Fibroblast of peridontal ligament (primary cell): ENCODE measurements at regions not wholly inside any gene's neighbourhood (a gene's known extent, or its start where the extent isn't known, plus 50 kb on each side); places are given as distances from the start of the nearest gene placed in this dataset.
A peak's percentile ranks its signal among the peaks of the same experiment; 100 is the strongest.

Source experiments
- DNase-seq: peaks from one replicate; pipeline ENCODE4 v3.0.0-alpha.2; 2010; ENCODE audit errors: extremely low read depth

DNA sequence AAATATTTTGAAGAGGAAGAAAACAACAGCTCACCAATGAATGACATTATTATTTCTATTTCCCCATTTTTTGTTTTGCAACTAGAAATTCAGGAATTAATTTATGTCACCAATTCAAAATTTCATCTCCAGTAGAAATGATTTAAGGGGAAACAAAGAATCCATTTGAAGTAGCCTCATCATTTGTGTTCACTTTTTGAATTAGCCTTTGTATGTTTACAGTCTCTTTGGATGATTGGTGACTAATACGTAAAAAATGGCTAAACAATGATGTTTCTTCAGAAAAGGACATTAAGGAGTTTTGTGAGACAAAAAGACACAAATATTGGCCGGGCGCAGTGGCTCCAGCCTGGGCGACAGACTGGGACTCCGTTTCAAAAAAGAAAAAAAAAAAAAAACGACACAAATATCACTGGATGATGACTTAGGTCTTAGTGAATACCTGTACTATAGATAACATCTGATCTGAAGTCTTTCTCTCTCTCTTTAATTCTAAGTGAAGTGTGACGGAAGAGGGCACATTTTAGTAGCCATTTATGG lies 313.2 kb downstream of the PIK3C3 start:
- DNase-seq, result no peak

GRCh38 chr18:42268798-42269197 lies 313.8 kb downstream of the PIK3C3 start:
- DNase-seq, result no peak

DNA sequence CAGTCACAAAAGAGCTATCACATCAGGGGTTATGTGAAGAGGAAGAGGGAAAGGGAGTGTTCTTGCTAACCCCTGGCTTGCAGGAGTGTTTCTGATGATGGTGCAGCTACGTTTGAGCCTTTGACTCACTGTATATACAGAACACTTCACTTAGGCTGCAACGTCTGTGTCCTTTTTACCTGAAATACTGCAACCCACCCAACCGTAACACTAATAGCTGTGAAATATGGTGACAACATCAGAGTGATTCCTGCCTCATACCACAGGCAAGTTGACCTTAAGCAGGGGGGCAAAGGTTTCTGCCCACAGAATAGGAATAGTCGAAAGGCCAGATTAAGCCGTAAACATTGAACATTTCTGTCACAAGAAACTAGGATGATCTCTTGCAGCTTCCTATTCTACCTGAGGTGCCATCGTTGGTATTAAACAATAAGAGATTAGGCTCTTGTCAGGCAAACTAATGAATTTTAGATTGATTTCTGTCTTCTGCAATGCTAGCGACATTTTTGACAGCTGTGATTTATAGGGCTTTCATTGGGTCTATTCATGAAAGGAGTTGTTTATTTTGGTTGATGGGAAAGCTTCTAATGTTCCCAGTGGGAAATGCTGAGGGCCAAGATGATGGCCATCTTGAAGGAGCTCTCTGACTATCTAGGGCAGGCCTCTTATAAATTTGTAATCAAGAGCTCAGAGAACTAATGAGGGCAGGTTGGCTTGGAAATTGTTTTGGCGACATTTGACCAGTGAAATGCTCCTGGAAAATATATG lies 316.8 kb downstream of the PIK3C3 start:
- no peak for DNase-seq

- peak; percentile 25 for DNase-seq
These were observed 319.6 kb downstream of the PIK3C3 start for GRCh38 chr18:42274488-42275137.

DNA sequence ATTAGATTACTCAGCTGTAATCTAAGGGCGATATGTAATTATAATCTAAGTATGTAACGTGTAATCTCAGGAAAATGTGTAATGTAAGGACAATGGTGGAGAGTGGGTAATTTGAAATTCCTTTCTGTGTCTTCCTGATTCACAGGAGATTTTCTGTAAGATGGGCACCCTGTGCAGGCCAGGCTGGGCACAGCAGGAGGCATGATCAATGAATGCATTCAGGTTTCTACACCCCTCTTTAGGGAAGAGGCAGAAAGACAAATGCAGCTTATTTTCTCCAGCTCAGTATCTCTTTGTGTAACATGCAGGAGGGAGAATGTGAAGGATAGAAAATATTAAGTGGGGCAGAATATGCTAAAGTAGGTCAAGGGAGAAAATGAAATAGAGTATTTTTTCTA lies 320.1 kb downstream of the PIK3C3 start:
- DNase-seq, result no peak

DNA sequence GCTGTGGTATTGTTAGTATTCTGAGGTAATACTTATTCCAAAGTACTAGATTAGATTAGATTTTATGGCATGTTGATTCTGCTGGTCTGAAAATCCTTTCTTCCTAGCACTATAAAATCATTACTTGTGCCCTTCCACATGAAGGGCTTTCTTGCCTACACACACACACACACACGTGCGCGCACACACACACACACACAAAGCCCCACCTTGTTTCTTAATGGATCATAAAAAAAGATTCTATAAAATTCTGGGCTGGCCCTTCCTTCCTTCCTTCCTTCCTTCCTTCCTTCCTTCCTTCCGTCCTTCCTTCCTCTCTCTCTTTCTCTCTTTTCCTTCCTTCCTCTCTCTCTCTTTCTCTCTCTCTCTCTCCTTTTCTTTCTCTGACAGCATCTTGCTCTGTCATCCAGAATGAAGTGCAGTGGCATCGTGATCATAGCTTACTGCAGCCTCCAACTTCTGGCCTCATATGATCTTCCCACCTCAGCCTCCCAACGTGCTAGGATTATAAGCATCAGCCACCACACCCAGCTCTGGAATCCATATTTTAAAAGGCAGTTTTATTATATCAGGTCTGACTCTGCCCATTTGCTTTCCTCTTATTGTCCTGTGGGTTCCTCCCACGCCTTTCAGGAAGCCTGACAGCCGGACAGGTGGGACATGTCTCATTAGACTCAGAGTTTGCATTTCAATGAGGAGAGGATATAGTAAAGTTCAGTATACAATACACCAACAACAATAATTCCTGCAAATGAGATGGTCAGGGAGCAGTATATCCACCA lies 321.1 kb downstream of the PIK3C3 start:
- no peak for DNase-seq

- DNase-seq, result no peak
These were observed 326.1 kb downstream of the PIK3C3 start for GRCh38 chr18:42281124-42281523.

DNA sequence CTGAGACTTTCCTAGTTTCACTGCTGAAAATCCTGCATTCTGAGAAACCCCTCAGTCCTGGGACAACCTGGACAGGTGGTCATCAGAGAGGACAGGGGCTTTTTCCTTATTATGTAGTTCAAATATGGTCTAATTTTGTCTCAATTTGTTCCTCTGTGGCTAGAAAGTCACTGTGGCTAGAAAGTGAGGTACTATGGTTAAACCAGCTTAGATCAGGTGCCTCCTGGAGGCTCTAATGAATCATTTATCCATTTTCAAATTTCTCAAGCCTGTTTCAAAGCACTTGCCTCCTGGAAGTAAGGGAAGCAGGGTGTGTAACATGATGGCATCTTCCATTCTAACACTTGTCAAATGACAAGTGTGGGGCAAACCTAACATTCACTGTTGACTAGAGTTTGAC lies 326.8 kb downstream of the PIK3C3 start:
- no peak for DNase-seq

GRCh38 chr18:42287047-42287446 lies 332.0 kb downstream of the PIK3C3 start:
- DNase-seq, result no peak

GRCh38 chr18:42288129-42288528 lies 333.1 kb downstream of the PIK3C3 start:
- DNase-seq, result no peak

DNA sequence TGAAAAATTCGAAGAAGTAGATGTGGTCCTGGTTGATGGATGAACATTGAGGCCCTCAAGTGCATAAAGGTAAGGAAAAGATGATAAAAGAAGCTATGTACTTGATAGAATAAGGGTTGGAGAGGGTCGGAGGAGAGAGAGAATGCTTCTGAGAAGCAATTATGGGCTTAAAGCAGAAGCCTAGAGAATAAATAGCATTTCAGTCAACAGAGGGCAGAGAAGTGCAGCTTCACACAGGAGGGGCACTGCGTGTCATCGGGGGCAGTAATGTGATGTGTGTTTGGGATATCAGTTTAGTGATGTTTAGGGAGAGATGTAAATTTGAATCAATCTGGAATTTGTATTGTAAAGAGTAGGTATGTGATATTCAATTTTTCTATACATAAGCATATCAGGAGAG lies 334.5 kb downstream of the PIK3C3 start:
- DNase-seq, result no peak

- no peak for DNase-seq
These were observed 335.6 kb downstream of the PIK3C3 start for GRCh38 chr18:42290318-42291307.

- DNase-seq, result no peak
These were observed 337.6 kb downstream of the PIK3C3 start for GRCh38 chr18:42292654-42293053.

GRCh38 chr18:42296192-42296591 lies 341.2 kb downstream of the PIK3C3 start:
- DNase-seq, result no peak

DNA sequence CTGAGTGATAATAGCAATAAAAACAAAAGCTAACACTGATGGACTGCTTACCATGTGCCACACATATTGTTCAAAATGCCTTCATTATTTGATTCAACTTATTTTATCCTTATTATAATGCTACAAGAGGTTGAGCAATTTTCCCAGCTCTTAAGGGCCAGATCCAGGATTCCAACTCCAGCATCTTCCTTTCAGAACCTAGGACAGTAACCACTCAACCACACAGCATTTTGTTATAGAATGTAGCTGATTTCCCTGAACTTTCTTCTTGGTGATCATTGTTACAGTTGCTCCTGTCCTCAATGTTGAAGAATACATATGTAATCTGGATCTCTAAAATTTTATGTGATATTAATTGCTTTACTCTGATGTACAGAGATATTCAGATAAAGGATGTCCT lies 341.7 kb downstream of the PIK3C3 start:
- DNase-seq, result no peak

GRCh38 chr18:42298759-42299675 lies 344.0 kb downstream of the PIK3C3 start:
- DNase-seq, result peak; percentile 82

DNA sequence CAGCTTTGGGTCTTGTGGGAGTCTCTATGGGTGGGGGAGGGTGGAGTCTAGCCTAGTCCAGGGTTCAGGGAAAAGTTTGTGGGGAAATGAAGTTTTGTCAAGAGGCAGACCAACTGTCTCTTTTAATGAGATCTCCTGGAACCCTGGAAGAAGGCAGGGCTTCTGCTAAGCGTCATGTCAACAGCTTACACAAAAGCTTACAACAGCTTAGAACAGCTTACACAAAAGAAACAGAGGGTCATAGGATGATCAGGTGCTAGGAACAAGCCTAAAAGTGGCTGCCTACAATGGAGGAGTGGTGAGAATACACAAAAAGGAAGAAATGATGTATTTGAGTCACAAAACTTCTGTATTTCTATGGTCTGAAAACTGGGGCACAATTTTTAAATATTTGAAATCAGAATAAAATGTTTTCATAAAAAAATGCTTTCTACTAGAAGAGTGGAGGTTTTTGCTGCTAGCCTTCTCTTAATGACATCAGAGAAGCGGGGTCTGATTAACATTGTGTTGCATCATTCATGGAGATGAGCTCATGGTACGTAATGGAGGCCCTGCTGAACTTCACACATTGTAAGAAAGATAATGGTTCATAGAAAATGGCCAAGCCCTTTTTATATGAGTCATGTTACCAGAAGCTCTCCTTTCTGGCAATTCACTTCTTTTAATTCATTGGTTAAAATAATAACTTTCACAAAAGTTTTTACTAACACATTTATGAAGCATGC lies 351.0 kb downstream of the PIK3C3 start:
- no peak for DNase-seq

DNA sequence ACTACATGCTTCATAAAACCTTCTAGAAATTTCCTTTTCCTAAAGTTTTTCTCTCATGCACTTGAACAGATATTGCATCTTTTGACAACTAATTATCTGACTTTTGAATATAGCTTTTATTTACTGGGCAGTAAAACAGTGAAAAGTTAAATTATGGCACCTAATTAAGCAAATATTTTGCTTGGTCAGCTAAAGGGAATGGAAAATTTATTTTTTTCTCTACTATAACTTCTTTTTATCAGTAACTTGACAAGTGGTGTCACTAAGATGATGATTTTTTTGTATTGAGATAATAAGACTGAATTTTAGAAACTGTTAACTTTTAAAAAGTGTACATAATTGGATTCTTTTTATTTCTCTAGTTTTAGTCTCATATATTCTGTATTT lies 351.6 kb downstream of the PIK3C3 start:
- no peak for DNase-seq

GRCh38 chr18:42310956-42311355 lies 355.9 kb downstream of the PIK3C3 start:
- peak; percentile 15 for DNase-seq

DNA sequence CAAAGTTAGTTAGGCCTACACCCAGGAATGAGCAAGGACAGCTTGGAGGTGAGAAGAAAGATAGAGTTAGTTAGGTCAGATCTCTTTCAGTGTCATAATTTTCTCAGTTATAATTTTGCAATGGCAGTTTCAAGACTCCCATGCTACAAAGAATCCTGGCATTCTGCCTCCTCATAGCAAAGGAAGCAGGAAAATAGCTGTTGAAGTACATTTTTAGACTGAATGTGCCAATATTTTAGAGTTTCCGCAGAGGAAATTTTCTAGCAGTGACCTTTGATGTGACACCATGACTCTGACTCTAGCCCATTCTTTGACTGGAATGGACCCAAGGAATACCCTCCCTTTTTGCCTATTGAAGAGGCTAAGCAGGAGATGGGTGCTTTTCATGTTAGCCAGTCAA lies 371.7 kb downstream of the PIK3C3 start:
- DNase-seq, result no peak
